Right lobe of liver (tissue), 6 donors: ENCODE measurements at regions not wholly inside any gene's neighbourhood (a gene's known extent, or its start where the extent isn't known, plus 50 kb on each side); places are given as distances from the start of the nearest gene placed in this dataset.
"Not testable (repeated sequence)": the region's sequence is repeated elsewhere in the genome, so short reads cannot be mapped to it uniquely, and the experiment has no call there.

Experiments used
- ATAC-seq, 4 donors: fragments of 200-7000 bp; cut with Tn5 transposase; one replicate each; pipeline ENCODE4 v1.9.1; 2020; ENCODE audit warnings: mild to moderate bottlenecking in 4 of 4, moderate library complexity in 4 of 4
- DNase-seq, 3 donors: peaks; one replicate each; pipeline ENCODE4 v3.0.0-alpha.2; 2020
- H3K27ac ChIP-seq, 3 donors: fragments of 200-600 bp; one replicate each; pipeline ENCODE4 v1.8.0; 2022
- H3K27me3 ChIP-seq, 2 donors: fragments of 200-600 bp; one replicate each; pipeline ENCODE4 v1.8.0; 2022
- H3K36me3 ChIP-seq, 4 donors: fragments of 200-600 bp; sonication (generic) in 1 of 4; one replicate each; pipeline versions ENCODE4 v1.5.1 to v1.8.0; 2017 to 2022; ENCODE audit warnings: control low read depth in 1 of 4
- H3K4me1 ChIP-seq, 4 donors: fragments of 200-600 bp; sonication (generic) in 1 of 4; one replicate each; pipeline versions ENCODE4 v1.5.1 to v1.8.0; 2017 to 2022; ENCODE audit warnings: control low read depth in 1 of 4
- H3K4me3 ChIP-seq, 3 donors: fragments of 200-600 bp; one replicate each; pipeline ENCODE4 v1.8.0; 2022
- H3K9me3 ChIP-seq, 4 donors: fragments of 200-600 bp; sonication (generic) in 1 of 4; one replicate each; pipeline versions ENCODE4 v1.5.1 to v1.8.0; 2017 to 2022; ENCODE audit warnings: control low read depth in 1 of 4
- CTCF ChIP-seq, 4 donors: fragments of 200-600 bp in 3 of 4; fragments of 450-650 bp in 1 of 4; IDR thresholded peaks; one replicate each; pipeline versions ENCODE4 v1.5.1 to v1.8.0; 2016 to 2022; ENCODE audit warnings: antibody characterized with exemption in 4 of 4, mild to moderate bottlenecking in 2 of 4
- POLR2A ChIP-seq: fragments of 450-650 bp; IDR thresholded peaks from one replicate; pipeline ENCODE4 v1.6.1; 2017; ENCODE audit warnings: antibody characterized with exemption, mild to moderate bottlenecking
- WGBS: methylation state at CpG from one replicate; pipeline ENCODE4 v1.1.6; 2018; ENCODE audit warnings: low coverage, low lambda C conversion rate; ENCODE audit not compliant: insufficient coverage; ENCODE audit errors: missing lambda C conversion rate; 5-methylcytosine and 5-hydroxymethylcytosine counted together
- intact Hi-C, 2 donors: fragments of 100-400 bp; cut with DNase I; formaldehyde crosslinking; loops; one replicate each; pipeline versions ENCODE4 v1.11.2 to v1.14.1; 2022
- donor health status: DM: no; HTN: yes; CAD: no.
- donor health status: DM: no; HTN: no; CAD: no.
- donor health status: DM: no; HTN: no; CAD: no.
- donor health status: DM: no; HTN: yes; CAD: no.
- donor health status: DM: no; HTN: yes; CAD: no.

GRCh38 chr18:14943967-14944636 lies 196.1 kb downstream of the ANKRD30B start:
- no peak for DNase-seq
- WGBS = 32% methylated on average over 4 of the region's 17 CpGs
- Histone ChIP-seq H3K9me3 (no peaks in the 10 kb centered on the region), H3K4me1 (no peaks in the 10 kb centered on the region), H3K27ac (no peak overlapping the region), H3K36me3 (no peaks in the 10 kb centered on the region), H3K27me3 (no peaks in the 10 kb centered on the region), H3K4me3 (no peak overlapping the region)
- intact Hi-C loops = no loop called here
- ATAC-seq = no peak
- TF ChIP-seq CTCF (IDR thresholded peaks at IDR 0.05) = no peak
- TF ChIP-seq POLR2A = no peak

- Histone ChIP-seq H3K27me3 (no peaks in the 10 kb centered on the region), H3K27ac (no peak overlapping the region), H3K9me3 (no peaks in the 10 kb centered on the region), H3K4me3 (no peak overlapping the region), H3K4me1 (no peaks in the 10 kb centered on the region), H3K36me3 (no peaks in the 10 kb centered on the region)
- DNase-seq (no peak), ATAC-seq (no peak)
- intact Hi-C loops = no loop called here
- TF ChIP-seq CTCF (IDR thresholded peaks at IDR 0.05) (no peak), POLR2A (no peak)
- WGBS = 32% methylated on average over 4 of the region's 7 CpGs
Measured at GRCh38 chr18:14944838-14945237, 196.9 kb downstream of the ANKRD30B start.

- no peaks in the 10 kb centered on the region for H3K9me3 ChIP-seq
- no peak for ATAC-seq
- no peaks in the 10 kb centered on the region for H3K27me3 ChIP-seq
- 44% methylated on average over 3 of the region's 4 CpGs for WGBS
- DNase-seq = no peak
- TF ChIP-seq CTCF (IDR thresholded peaks at IDR 0.05) (no peak), POLR2A (no peak)
- intact Hi-C loops = no loop called here
- H3K36me3 ChIP-seq = no peaks in the 10 kb centered on the region
- no peaks in the 10 kb centered on the region for H3K4me1 ChIP-seq
- no peak overlapping the region for H3K27ac ChIP-seq
- H3K4me3 ChIP-seq = no peak overlapping the region
Measured at GRCh38 chr18:14945286-14945685, 197.3 kb downstream of the ANKRD30B start.

GRCh38 chr18:14945984-14946383 lies 198.0 kb downstream of the ANKRD30B start:
- WGBS = 56% methylated on average over 4 of the region's 7 CpGs
- Histone ChIP-seq H3K27me3 (no peaks in the 10 kb centered on the region), H3K4me3 (no peak overlapping the region), H3K9me3 (no peaks in the 10 kb centered on the region), H3K36me3 (no peaks in the 10 kb centered on the region), H3K4me1 (no peaks in the 10 kb centered on the region), H3K27ac (no peak overlapping the region)
- no peak for TF ChIP-seq CTCF (IDR thresholded peaks at IDR 0.05)
- no peak for TF ChIP-seq POLR2A
- ATAC-seq (no peak), DNase-seq (no peak)
- intact Hi-C loops = no loop called here

- peak in 1 of 3 donors; percentile 8 for DNase-seq
- H3K4me3 ChIP-seq, H3K9me3 ChIP-seq, intact Hi-C loops, H3K27ac ChIP-seq, H3K27me3 ChIP-seq, H3K4me1 ChIP-seq, ATAC-seq, H3K36me3 ChIP-seq: not testable (repeated sequence)
- WGBS = 32% methylated on average over 7 of the region's 7 CpGs
Measured at GRCh38 chr18:14946741-14947470, 198.9 kb downstream of the ANKRD30B start.
